ENCODE measurements at regions not wholly inside any gene's neighbourhood (a gene's known extent, or its start where the extent isn't known, plus 50 kb on each side); places are given as distances from the start of the nearest gene placed in this dataset.
"Not testable (repeated sequence)": the region's sequence is repeated elsewhere in the genome, so short reads cannot be mapped to it uniquely, and the experiment has no call there.

DNA sequence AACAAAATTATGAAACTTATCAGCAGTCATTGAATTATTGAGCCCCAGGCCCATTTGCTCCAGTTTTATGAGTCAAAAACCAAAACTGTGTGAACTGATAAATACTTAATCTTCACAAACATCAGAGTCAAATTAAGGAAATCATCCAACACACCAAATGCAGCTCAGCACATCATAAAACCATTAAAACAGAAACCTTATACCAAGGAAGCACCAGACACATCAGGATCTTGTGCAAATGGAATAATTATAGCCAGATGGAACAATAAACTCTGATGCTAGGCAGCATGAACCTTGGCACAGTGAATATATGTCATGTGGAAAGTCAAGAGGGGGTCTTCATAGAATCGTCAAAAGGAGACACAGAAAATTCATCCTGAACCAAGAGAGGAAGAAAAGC lies 410.7 kb upstream of the API5 start:
- DNase-seq = no peak

DNA sequence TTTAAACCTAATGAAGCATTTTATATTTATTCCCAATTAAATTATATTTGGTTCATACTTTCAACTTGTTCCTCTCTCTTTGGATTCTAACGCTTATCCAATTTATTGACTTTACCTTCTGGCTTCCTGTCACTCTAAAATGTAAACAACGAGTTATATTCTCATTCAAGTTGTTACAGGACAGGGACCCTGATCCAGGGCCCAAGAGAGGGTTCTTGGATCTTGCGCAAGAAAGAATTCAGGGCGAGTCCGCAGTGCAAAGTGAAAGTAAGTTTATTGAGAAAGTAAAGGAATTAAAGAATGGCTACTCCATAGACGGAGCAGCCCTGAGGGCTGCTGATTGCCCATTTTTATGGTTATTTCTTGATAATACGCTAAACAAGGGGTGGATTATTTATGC lies 405.6 kb upstream of the API5 start:
- no peak for DNase-seq

GRCh38 chr11:42913731-42914130 lies 398.1 kb upstream of the API5 start:
- no peak for DNase-seq

DNA sequence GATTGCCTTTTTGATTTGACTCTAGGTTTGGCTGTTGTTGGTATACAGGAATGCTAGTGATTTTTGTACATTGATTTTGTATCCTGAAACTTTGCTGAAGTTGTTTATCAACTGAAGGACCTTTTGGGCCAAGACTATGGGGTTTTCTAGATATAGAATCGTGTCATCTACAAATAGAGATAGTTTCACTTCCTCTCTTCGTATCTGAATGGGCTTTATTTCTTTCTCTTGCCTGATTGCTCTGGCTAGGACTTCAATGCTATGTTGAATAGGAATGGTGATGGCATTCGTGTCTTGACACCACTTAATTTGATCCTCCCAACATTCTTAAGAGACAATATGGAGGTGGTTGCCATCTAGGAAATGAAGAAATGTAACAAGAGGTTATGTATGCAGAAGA lies 388.1 kb upstream of the API5 start:
- DNase-seq = no peak

DNA sequence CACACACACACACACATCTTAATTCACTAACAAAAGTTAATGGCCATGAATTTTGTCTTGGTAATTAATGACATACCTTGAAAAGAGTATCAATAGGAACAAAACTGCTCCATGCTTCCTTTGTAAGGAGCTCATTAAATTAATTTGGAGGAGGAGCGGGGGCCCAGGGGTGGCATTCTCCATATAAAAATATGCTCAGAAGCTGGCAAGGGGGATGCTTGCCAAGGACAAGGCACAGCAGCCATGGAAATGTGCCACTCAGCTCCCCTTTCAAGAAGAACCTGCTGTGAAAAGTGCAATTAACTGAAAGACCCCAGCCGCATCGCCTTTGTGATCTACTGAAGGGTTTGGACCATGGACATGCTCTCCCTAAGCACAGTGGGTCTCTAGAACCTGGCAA lies 385.9 kb upstream of the API5 start:
- DNase-seq = no peak

- DNase-seq = no peak
These were observed 364.4 kb upstream of the API5 start for GRCh38 chr11:42947405-42947804.

DNA sequence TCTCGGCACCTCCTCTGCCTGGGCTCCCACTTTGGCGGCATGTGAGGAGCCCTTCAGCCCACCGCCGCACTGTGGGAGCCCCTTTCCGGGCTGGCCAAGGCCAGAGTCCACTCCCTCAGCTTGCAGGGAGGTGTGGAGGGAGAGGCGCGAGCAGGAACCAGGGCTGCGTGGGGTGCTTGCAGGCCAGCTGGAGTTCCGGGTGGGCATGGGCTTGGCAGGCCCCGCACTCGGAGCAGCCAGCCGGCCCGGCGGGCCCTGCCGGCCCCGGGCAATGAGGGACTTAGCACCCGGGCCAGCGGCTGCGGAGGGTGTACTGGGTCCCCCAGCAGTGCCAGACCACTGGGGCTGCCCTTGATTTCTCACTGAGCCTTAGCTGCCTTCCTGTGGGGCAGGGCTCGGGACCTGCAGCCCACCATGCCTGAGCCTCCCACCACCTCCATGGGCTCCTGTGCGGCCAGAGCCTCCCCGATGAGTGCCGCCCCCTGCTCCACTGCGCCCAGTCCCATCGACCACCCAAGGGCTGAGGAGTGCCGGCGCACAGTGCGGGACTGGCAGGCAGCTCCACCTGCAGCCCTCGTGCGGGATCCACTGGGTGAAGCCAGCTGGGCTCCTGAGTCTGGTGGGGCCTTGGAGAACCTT lies 361.9 kb upstream of the API5 start:
- DNase-seq = not testable (repeated sequence)

- DNase-seq = no peak
These were observed 360.5 kb upstream of the API5 start for GRCh38 chr11:42951266-42951665.

- DNase-seq = no peak
These were observed 354.0 kb upstream of the API5 start for GRCh38 chr11:42957831-42958230.

- DNase-seq = no peak
These were observed 353.2 kb upstream of the API5 start for GRCh38 chr11:42958635-42959034.

GRCh38 chr11:42960521-42961088 lies 351.2 kb upstream of the API5 start:
- no peak for DNase-seq

DNA sequence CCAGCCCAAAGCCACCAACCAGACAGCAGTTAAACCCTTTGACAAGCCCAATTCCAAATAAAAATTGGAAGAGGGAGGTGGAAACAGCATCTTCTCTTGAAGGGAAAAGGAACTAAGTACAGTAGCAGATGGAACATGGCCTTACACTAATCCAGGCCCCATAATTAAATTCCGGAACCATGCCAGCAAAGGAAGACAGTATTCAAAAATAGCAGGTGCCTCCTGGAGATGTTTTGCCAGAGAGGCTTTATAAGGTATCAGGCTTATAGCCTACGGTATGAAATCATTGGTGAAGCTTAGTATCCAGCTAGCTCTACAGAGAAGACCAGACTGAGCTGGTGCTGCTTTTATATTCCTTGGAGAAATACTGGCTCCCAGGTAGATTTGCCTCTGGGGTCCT lies 344.1 kb upstream of the API5 start:
- DNase-seq = no peak

GRCh38 chr11:42972741-42973140 lies 339.1 kb upstream of the API5 start:
- no peak for DNase-seq

DNA sequence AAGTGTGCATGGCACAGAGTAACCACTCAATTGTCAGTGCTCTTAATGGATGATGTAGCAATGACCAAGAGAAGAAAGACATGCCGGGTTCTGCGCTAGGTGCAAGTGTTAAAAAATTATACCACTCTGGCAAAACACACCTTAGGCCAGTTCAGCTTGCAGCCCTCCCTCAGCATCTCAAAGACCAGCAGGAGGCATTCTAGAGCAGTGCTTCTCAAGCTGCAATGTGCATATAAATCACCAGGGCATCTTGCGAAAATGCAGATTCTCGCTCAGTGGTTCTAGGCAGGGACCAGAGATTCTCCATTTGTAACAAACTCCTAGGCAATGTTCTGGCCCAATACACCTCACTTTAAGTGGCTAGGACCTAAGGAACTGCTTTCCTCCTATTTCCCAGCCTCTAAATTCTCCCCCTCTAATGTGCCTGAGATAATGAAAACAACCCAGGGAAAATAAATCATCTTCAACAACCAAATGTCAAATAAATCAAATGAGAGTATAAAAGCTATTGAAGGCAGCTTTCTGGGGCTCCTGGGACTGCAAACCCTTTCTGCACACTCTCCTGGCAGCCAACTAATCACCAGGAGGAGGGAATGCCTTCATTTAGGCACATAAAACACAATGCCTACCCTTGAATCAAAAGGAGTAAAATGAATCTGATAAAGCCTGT lies 337.2 kb upstream of the API5 start:
- no peak for DNase-seq

GRCh38 chr11:42975180-42975529 lies 336.6 kb upstream of the API5 start:
- no peak for DNase-seq

DNA sequence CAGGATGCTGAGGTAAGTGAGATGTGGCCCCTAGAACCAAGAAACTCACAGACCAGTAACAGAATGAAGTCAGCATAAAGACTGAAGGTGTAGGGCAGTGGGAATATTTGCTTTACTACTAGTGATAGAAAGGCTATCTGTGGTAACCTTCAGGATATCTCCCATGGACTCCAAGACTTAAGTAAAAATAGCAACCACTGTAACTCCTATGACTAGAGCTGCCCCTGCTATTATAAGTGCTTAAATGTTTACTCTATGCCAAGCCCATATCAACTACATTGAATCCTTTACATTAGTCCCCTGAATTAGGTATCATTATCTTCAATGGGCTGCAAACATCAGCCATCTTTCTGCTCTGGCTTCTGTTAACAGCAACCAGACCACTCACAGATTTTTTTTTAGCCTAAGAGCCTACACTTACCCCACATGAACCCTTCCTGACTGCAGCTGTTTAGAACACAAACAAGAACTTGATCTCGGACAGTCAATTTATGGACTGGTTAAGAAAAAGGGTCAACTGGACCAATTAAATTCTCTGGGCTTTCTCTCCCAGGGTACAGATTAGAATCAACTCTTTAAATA lies 335.1 kb upstream of the API5 start:
- no peak for DNase-seq

DNA sequence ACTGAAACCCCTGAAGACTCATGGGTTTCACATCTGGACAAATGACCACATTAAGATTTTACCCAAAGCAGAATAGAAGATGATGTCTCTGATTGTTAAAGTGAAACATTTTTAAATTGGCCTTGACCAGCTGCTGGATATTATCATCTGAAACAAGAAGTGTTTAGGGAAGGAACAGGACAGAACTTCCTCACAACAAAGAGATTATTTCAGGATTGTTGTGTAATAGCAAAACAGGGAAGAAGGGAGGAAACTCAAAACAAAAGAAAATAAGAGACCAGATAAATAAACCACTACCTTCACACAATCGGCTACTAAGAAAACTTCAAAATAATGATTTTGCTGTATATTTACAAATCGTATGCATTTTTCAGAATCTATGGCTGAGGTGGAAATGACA lies 319.2 kb upstream of the API5 start:
- no peak for DNase-seq

GRCh38 chr11:42996421-42997307 lies 315.1 kb upstream of the API5 start:
- DNase-seq = no peak

GRCh38 chr11:43004879-43005278 lies 306.9 kb upstream of the API5 start:
- DNase-seq = not testable (repeated sequence)

DNA sequence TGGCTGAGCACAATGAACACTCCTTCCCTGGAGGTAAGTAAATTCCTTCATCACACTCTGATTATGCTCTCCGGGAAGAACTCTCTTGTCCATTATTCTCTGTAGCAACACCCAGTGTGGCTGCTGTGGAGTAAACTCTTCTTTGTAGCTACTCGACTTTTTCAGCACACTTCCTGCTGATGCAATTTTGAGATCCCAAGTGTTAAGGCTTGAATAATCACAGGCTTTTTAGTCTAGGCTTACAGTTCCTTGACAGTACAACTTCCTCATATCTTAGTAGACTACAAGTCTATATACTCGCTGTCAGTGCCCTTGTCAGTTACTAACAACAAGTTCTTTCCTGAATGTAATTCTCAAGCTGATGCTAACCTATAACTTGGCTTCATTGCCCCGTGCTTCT lies 301.8 kb upstream of the API5 start:
- DNase-seq = no peak

DNA sequence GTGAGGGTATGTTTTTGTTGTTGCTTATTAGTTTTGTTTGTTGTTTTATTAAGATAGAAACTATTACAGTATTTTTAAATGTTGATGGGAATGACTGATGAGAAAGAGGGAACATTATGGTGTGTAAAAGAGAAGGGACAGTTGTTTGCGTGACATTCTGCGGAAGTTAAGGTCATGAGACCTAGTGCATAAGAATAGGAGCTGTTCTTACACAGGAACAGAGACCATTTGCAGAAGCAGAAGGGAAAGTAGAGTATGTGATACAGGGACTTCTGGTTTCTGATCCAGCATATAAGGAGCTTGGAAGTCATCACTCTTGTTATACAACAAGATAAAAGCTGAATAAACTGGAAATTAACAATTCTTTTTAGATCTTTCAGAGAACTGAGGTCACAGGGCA lies 299.2 kb upstream of the API5 start:
- no peak for DNase-seq

GRCh38 chr11:43021466-43021865 lies 290.3 kb upstream of the API5 start:
- no peak for DNase-seq

DNA sequence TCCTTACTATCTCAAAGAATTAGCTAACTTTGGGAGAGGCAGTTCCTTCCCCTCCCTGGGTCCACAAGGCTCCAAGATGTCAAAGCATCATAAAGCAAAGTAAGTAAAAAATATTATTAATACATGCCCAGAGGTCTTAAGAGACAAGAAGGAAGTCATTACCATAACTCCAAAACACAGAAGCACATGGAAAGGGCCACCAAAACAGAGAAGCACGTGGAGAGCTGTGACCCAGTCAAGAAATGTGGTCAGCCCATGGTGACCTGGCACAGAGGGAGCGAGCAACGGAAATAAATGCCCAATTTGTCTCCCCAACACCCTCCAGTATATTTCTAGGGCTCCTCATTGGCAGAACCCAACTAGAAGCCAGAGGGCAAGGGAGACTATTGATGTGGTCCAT lies 277.5 kb upstream of the API5 start:
- DNase-seq = no peak
